IMR-90 (cell line): ENCODE measurements at regions not wholly inside any gene's neighbourhood (a gene's known extent, or its start where the extent isn't known, plus 50 kb on each side); places are given as distances from the start of the nearest gene placed in this dataset.

ENCODE experiments used
- ATAC-seq: fragments of 200-7000 bp; cut with Tn5 transposase; 2 replicates; pipeline ENCODE4 v1.9.1; 2020; ENCODE audit warnings: low read depth, mild to moderate bottlenecking, moderate library complexity
- BruUV-seq: library from RNA; stranded (reverse); fragments of 400-500 nt; replicated peaks from 2 replicates; lab custom pipeline; 2021; lab: Mats Ljungman, UMichigan
- CTCF ChIA-PET: fragments of 300-600 bp; formaldehyde crosslinking; extraction: SDS; loops from one replicate; lab custom pipeline; 2021; ENCODE audit warnings: antibody characterized with exemption; lab: Yijun Ruan, JAX
- POLR2A ChIA-PET: fragments of 300-600 bp; sonication (Branson Sonifier 250); formaldehyde crosslinking; loops from one replicate; lab custom pipeline; 2022; ENCODE audit warnings: antibody characterized with exemption; ENCODE audit not compliant: unreplicated experiment; lab: Charles Lee
- DNase-seq: peaks from one replicate; pipeline ENCODE4 v3.0.0; 2013
- H2AFZ ChIP-seq: replicated peaks from 2 replicates; pipeline ENCODE3; 2013; ENCODE audit warnings: low read length, mild to moderate bottlenecking; ENCODE audit not compliant: poor library complexity
- H2AK5ac ChIP-seq: 2 replicates; pipeline ENCODE4 v1.6.1; 2013; ENCODE audit warnings: low read depth, low read length, inconsistent platforms
- H2AK9ac ChIP-seq: replicated peaks from 2 replicates; pipeline ENCODE3; 2013; ENCODE audit warnings: mild to moderate bottlenecking, low read depth, low read length, moderate library complexity; ENCODE audit not compliant: poor library complexity
- H2BK120ac ChIP-seq: 2 replicates; pipeline ENCODE4 v1.6.1; 2013; ENCODE audit warnings: low read depth, low read length, inconsistent platforms
- H2BK15ac ChIP-seq: 3 replicates; pipeline ENCODE4 v1.6.1; 2013; ENCODE audit warnings: low read depth, low read length, inconsistent platforms
- H2BK20ac ChIP-seq: 2 replicates; pipeline ENCODE4 v1.6.1; 2013; ENCODE audit warnings: low read depth, mild to moderate bottlenecking, inconsistent platforms, low read length, moderate library complexity
- H2BK5ac ChIP-seq: 2 replicates; pipeline ENCODE4 v1.6.1; 2013; ENCODE audit warnings: mild to moderate bottlenecking, low read depth, low read length, inconsistent platforms; ENCODE audit not compliant: poor library complexity, severe bottlenecking
- H3K14ac ChIP-seq: replicated peaks from 2 replicates; pipeline ENCODE4 v1.6.1; 2013; ENCODE audit warnings: low read depth, low read length, inconsistent platforms
- H3K18ac ChIP-seq: 2 replicates; pipeline ENCODE4 v1.6.1; 2013; ENCODE audit warnings: low read depth, low read length, control low read depth
- H3K23ac ChIP-seq: 2 replicates; pipeline ENCODE4 v1.6.1; 2013; ENCODE audit warnings: low read depth, low read length, inconsistent platforms
- H3K27ac ChIP-seq: 2 replicates; pipeline ENCODE4 v1.5.1; 2013; ENCODE audit warnings: mild to moderate bottlenecking, control low read depth, low read length; ENCODE audit not compliant: insufficient read depth
- H3K27me3 ChIP-seq: 2 replicates; pipeline ENCODE4 v1.6.1; 2013; ENCODE audit warnings: low read length; ENCODE audit not compliant: control insufficient read depth, insufficient read depth
- H3K36me3 ChIP-seq: 2 replicates; pipeline ENCODE4 v1.6.1; 2013; ENCODE audit warnings: low read length, mixed read lengths; ENCODE audit not compliant: control insufficient read depth, insufficient read depth
- H3K4ac ChIP-seq: 2 replicates; pipeline ENCODE4 v1.6.1; 2013; ENCODE audit warnings: low read depth, low read length, inconsistent platforms
- H3K4me1 ChIP-seq: 2 replicates; pipeline ENCODE4 v1.6.1; 2013; ENCODE audit warnings: low read length, mixed read lengths; ENCODE audit not compliant: control insufficient read depth, insufficient read depth
- H3K4me2 ChIP-seq: 2 replicates; pipeline ENCODE4 v1.6.1; 2013; ENCODE audit warnings: low read depth, mild to moderate bottlenecking, control low read depth, low read length, moderate library complexity
- H3K4me3 ChIP-seq: 2 replicates; pipeline ENCODE4 v1.5.1; 2013; ENCODE audit warnings: low read depth, mild to moderate bottlenecking, control low read depth, low read length, moderate library complexity; ENCODE audit not compliant: insufficient read depth
- H3K56ac ChIP-seq: 2 replicates; pipeline ENCODE4 v1.6.1; 2013; ENCODE audit warnings: low read length, inconsistent platforms; ENCODE audit not compliant: insufficient read depth; ENCODE audit errors: extremely low read depth
- H3K79me1 ChIP-seq, 2 experiments: 2 replicates each; pipeline ENCODE4 v1.6.1; 2013; ENCODE audit warnings: low read length in 2 of 2, inconsistent platforms in 1 of 2, low read depth in 1 of 2
- H3K9ac ChIP-seq: 2 replicates; pipeline ENCODE4 v1.6.1; 2013; ENCODE audit warnings: low read depth, low read length, control low read depth
- H3K9me1 ChIP-seq: 2 replicates; pipeline ENCODE4 v1.6.1; 2013; ENCODE audit warnings: low read length, inconsistent platforms; ENCODE audit not compliant: insufficient read depth
- H3K9me3 ChIP-seq: 2 replicates; pipeline ENCODE4 v1.6.1; 2013; ENCODE audit warnings: low read length; ENCODE audit not compliant: control insufficient read depth, insufficient read depth
- H4K20me1 ChIP-seq: 2 replicates; pipeline ENCODE4 v1.6.1; 2013; ENCODE audit warnings: low read length, inconsistent platforms; ENCODE audit not compliant: insufficient read depth
- H4K5ac ChIP-seq: 2 replicates; pipeline ENCODE4 v1.6.1; 2013; ENCODE audit warnings: mild to moderate bottlenecking, low read depth, low read length, control low read depth
- H4K8ac ChIP-seq, 2 experiments: 2 replicates each; pipeline ENCODE4 v1.6.1; 2013; ENCODE audit warnings: low read depth in 2 of 2, low read length in 2 of 2, control low read depth in 1 of 2, inconsistent platforms in 1 of 2
- H4K91ac ChIP-seq: 2 replicates; pipeline ENCODE4 v1.6.1; 2013; ENCODE audit warnings: low read depth, low read length, inconsistent platforms; ENCODE audit not compliant: insufficient read depth
- CHD1 ChIP-seq: IDR thresholded peaks from 2 replicates; pipeline ENCODE4 v1.6.1; 2012; ENCODE audit warnings: low read depth, low read length, improper control_type of control experiment
- CTCF ChIP-seq: conservative IDR thresholded peaks from 2 replicates; pipeline ENCODE4 v1.5.1; 2012; ENCODE audit warnings: mild to moderate bottlenecking, low read depth, low read length, improper control_type of control experiment
- FOS ChIP-seq: fragments of 150-350 bp; IDR thresholded peaks from 2 replicates; pipeline ENCODE4 v1.6.1; 2016; ENCODE audit warnings: low read depth, low read length
- MAFK ChIP-seq: IDR thresholded peaks from 2 replicates; pipeline ENCODE4 v1.6.1; 2012; ENCODE audit warnings: low read depth, low read length, improper control_type of control experiment
- MXI1 ChIP-seq: IDR thresholded peaks from 2 replicates; pipeline ENCODE4 v1.6.1; 2012; ENCODE audit warnings: low read depth, mild to moderate bottlenecking, low read length, moderate library complexity, borderline replicate concordance
- POLR2A ChIP-seq: IDR thresholded peaks from 2 replicates; pipeline ENCODE4 v1.6.1; 2012; ENCODE audit warnings: mild to moderate bottlenecking, low read depth, low read length
- RCOR1 ChIP-seq: IDR thresholded peaks from 2 replicates; pipeline ENCODE4 v1.6.1; 2012; ENCODE audit warnings: mild to moderate bottlenecking, low read length, improper control_type of control experiment; ENCODE audit not compliant: insufficient replicate concordance
- USF2 ChIP-seq: fragments of 150-350 bp; IDR thresholded peaks from 2 replicates; pipeline ENCODE4 v1.6.1; 2017; ENCODE audit warnings: mild to moderate bottlenecking, antibody characterized with exemption, low read length, low read depth
- dilution Hi-C: fragments of 300-500 bp; cut with HindIII; formaldehyde crosslinking; loops from one replicate; pipeline ENCODE4 v1.14.3; 2018; ENCODE audit warnings: low sequenced_read_pairs; ENCODE audit not compliant: unreplicated experiment
- in situ Hi-C: fragments of 300-500 bp; cut with MboI; formaldehyde crosslinking; loops from 3 replicates; pipeline ENCODE4 v1.14.3; 2019; ENCODE audit warnings: low sequenced_read_pairs, inconsistent platforms, mixed read lengths
- intact Hi-C: fragments of 100-400 bp; cut with micrococcal nuclease; formaldehyde crosslinking; loops from 2 replicates; pipeline ENCODE4 v1.10.0; 2022

- H2AFZ ChIP-seq = no peak overlapping the region
- intact Hi-C loops (no loop called here), dilution Hi-C loops (no loop called here), in situ Hi-C loops (no loop called here)
- no peak overlapping the region for H2BK120ac ChIP-seq
- H2BK20ac ChIP-seq = no peak overlapping the region
- no peak overlapping the region for H3K4me3 ChIP-seq
- no peak overlapping the region for H3K14ac ChIP-seq
- H2BK15ac ChIP-seq = no peak overlapping the region
- H3K79me1 ChIP-seq = no peaks in the 10 kb centered on the region
- no peak overlapping the region for H4K8ac ChIP-seq
- no peaks in the 10 kb centered on the region for H3K9me1 ChIP-seq
- H3K56ac ChIP-seq = no peak overlapping the region
- no peak overlapping the region for H3K4ac ChIP-seq
- H3K23ac ChIP-seq = no peak overlapping the region
- ATAC-seq (no peak), DNase-seq (no peak)
- no peak overlapping the region for H3K4me2 ChIP-seq
- TF ChIP-seq USF2 = no peak
- no peak for TF ChIP-seq MXI1
- no peak for TF ChIP-seq CTCF
- no peak for TF ChIP-seq CHD1
- TF ChIP-seq RCOR1 = no peak
- no peak for TF ChIP-seq POLR2A
- TF ChIP-seq MAFK = no peak
- TF ChIP-seq FOS = no peak
- no TSS peak for BruUV-seq
- H3K18ac ChIP-seq = no peak overlapping the region
- CTCF ChIA-PET = no interaction called here
- H2AK5ac ChIP-seq = no peak overlapping the region
- H2BK5ac ChIP-seq = no peak overlapping the region
- 0 out of 2 replicates have a peak, but pooled peaks cover 2% of the 10 kb centered on the region for H3K9me3 ChIP-seq
- H4K5ac ChIP-seq = no peak overlapping the region
- no peak overlapping the region for H4K91ac ChIP-seq
- H3K4me1 ChIP-seq = no peaks in the 10 kb centered on the region
- no peak overlapping the region for H2AK9ac ChIP-seq
- H3K9ac ChIP-seq = no peak overlapping the region
- POLR2A ChIA-PET = no interaction called here
- H3K27ac ChIP-seq = no peak overlapping the region
- H3K27me3 ChIP-seq = no peaks in the 10 kb centered on the region
- H3K36me3 ChIP-seq = no peaks in the 10 kb centered on the region
- no peaks in the 10 kb centered on the region for H4K20me1 ChIP-seq
Measured at GRCh38 chr1:60510162-60510561, 436.6 kb upstream of the C1orf87 start.
